Body of pancreas (tissue), 4 donors: ENCODE measurements at regions not wholly inside any gene's neighbourhood (a gene's known extent, or its start where the extent isn't known, plus 50 kb on each side); places are given as distances from the start of the nearest gene placed in this dataset.

Experiments
- ATAC-seq: fragments of 150-250 bp; one replicate; pipeline ENCODE4 v1.9.1; 2016
- DNase-seq, 4 donors: peaks; one replicate each; pipeline ENCODE4 v3.0.0-alpha.2; 2019
- H3K27ac ChIP-seq, 4 donors: fragments of 200-600 bp; sonication (generic); 1 replicate in 3 of 4; 2 replicates in 1 of 4; pipeline versions ENCODE4 v1.5.1 to v1.6.1; 2016 to 2019; ENCODE audit warnings: mild to moderate bottlenecking in 1 of 4, mixed read lengths in 1 of 4, moderate library complexity in 1 of 4
- H3K27me3 ChIP-seq, 2 donors: fragments of 200-600 bp; sonication (generic); one replicate each; pipeline ENCODE4 v1.6.0; 2016; ENCODE audit warnings: mild to moderate bottlenecking in 1 of 2
- H3K36me3 ChIP-seq, 2 donors: fragments of 200-600 bp; sonication (generic); replicated peaks in 1 of 2; 2 replicates each; pipeline ENCODE4 v1.5.1; 2016; ENCODE audit warnings: low read depth in 2 of 2; ENCODE audit not compliant: insufficient read depth in 1 of 2
- H3K4me1 ChIP-seq: fragments of 200-600 bp; sonication (generic); one replicate; pipeline ENCODE4 v1.6.0; 2016
- H3K4me3 ChIP-seq, 2 donors: fragments of 200-600 bp; sonication (generic); 1 replicate in 1 of 2; 2 replicates in 1 of 2; pipeline ENCODE4 v1.5.1; 2016 to 2019
- H3K9me3 ChIP-seq, 3 donors: fragments of 200-600 bp; sonication (generic); 1 replicate in 2 of 3; 2 replicates in 1 of 3; pipeline ENCODE4 v1.5.1; 2016
- CTCF ChIP-seq, 7 experiments: fragments of 450-650 bp in 4 of 7; fragments of 200-600 bp in 3 of 7; sonication (generic) in 3 of 7; IDR thresholded peaks; one replicate each; pipeline ENCODE4 v1.5.1; 2016 to 2019; ENCODE audit warnings: antibody characterized with exemption in 7 of 7
- POLR2A ChIP-seq, 3 donors: fragments of 450-650 bp; IDR thresholded peaks; one replicate each; pipeline ENCODE4 v1.6.1; 2016; ENCODE audit warnings: antibody characterized with exemption in 3 of 3, mild to moderate bottlenecking in 2 of 3
- WGBS, 2 donors: methylation state at CpG; one replicate each; pipeline ENCODE4 v1.1.5; 2017; 5-methylcytosine and 5-hydroxymethylcytosine counted together
- intact Hi-C: fragments of 100-400 bp; cut with DNase I; formaldehyde crosslinking; loops from one replicate; pipeline ENCODE4 v1.15.1; 2023

DNA sequence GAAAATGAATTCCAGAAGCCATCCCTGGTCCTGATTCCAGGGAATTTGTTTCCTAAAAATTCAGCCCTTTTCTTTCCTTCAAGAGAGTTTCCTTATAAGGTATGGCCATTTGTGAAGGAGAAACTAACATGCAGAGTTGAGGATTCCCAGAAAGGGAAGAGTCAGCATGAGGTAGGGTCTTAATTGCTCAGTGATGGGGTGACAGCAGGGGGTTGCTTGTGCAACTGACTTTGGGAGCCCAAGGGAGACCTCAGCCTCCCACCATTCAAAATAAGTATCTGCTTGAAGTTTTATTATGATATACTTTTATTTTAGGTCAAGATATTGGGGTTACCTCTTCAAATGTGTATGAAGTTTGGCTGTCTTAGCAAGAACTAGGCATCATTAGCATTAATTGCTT, 74.9 kb upstream of the CELF4 start:
- no peaks in the 10 kb centered on the region for H3K9me3 ChIP-seq
- no peak for ATAC-seq
- no peak for TF ChIP-seq CTCF (IDR thresholded peaks at IDR 0.05)
- TF ChIP-seq POLR2A (IDR thresholded peaks at IDR 0.05) = no peak
- no peaks in the 10 kb centered on the region for H3K4me1 ChIP-seq
- H3K27me3 ChIP-seq = no peaks in the 10 kb centered on the region
- intact Hi-C loops = no loop called here
- DNase-seq = no peak
- no peak overlapping the region for H3K4me3 ChIP-seq
- H3K36me3 ChIP-seq = no peaks in the 10 kb centered on the region
- H3K27ac ChIP-seq = no peak overlapping the region

DNA sequence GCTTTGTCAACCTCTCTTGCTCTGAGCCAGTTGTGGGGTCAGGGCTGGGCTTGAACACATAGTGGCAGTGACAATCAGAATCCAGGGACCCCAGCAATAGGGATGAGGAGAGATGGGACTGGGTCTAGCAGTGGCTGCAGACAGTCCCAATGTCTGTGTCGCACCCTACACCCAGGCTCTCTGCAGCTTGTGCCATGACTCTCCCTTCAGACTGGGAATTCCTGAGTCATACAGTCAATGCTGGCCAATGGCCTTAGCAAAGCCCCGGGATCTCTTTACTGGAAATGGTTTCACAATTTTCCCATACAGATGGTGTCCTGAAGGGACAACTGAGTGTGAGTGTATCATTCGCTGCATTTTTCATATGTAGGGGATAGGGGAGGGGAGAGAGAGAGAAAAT, 74.2 kb upstream of the CELF4 start:
- intact Hi-C loops = no loop called here
- no peaks in the 10 kb centered on the region for H3K9me3 ChIP-seq
- ATAC-seq (no peak), DNase-seq (no peak)
- no peaks in the 10 kb centered on the region for H3K27me3 ChIP-seq
- TF ChIP-seq POLR2A (IDR thresholded peaks at IDR 0.05) (no peak), CTCF (IDR thresholded peaks at IDR 0.05) (no peak)
- no peaks in the 10 kb centered on the region for H3K36me3 ChIP-seq
- no peaks in the 10 kb centered on the region for H3K4me1 ChIP-seq
- no peak overlapping the region for H3K27ac ChIP-seq
- WGBS, 2 donors = 77 to 82% methylated on average over 3 of the region's 3 CpGs
- H3K4me3 ChIP-seq = no peak overlapping the region

DNA sequence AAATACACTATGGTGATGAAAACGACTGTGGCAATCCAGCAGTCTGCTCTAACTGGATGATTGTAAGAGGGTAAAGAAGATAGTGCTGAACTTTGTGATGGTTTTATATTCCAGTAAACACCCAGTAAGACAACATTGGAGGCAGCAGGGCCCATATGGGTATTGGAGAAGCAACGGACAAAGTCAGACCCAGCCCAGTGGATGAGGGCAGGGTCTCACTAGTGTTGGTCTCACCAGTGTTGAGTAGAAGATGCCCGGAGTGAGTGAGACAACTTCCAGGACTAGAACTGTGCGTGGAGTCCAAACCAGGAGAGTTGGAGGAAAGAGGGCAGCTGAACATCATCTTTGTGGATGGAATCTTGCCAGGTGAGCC, 71.9 kb upstream of the CELF4 start:
- Histone ChIP-seq H3K4me1 (no peaks in the 10 kb centered on the region), H3K27ac (no peak overlapping the region), H3K4me3 (no peak overlapping the region), H3K36me3 (no peaks in the 10 kb centered on the region), H3K9me3 (no peaks in the 10 kb centered on the region), H3K27me3 (no peaks in the 10 kb centered on the region)
- ATAC-seq (no peak), DNase-seq (no peak)
- TF ChIP-seq POLR2A (IDR thresholded peaks at IDR 0.05) (no peak), CTCF (IDR thresholded peaks at IDR 0.05) (no peak)
- intact Hi-C loops = no loop called here
- WGBS, 2 donors = 52 to 56% methylated on average over 4 of the region's 4 CpGs

GRCh38 chr18:37636831-37637477, 71.4 kb upstream of the CELF4 start:
- TF ChIP-seq CTCF (IDR thresholded peaks at IDR 0.05) = no peak
- 69 to 79% methylated on average over 7 to 8 of the region's 8 CpGs for WGBS, 2 donors
- no peaks in the 10 kb centered on the region for H3K36me3 ChIP-seq
- no peaks in the 10 kb centered on the region for H3K9me3 ChIP-seq
- H3K4me3 ChIP-seq = no peak overlapping the region
- ATAC-seq (no peak), DNase-seq (no peak)
- H3K27ac ChIP-seq = no peak overlapping the region
- no peaks in the 10 kb centered on the region for H3K4me1 ChIP-seq
- intact Hi-C loops = no loop called here
- no peaks in the 10 kb centered on the region for H3K27me3 ChIP-seq

DNA sequence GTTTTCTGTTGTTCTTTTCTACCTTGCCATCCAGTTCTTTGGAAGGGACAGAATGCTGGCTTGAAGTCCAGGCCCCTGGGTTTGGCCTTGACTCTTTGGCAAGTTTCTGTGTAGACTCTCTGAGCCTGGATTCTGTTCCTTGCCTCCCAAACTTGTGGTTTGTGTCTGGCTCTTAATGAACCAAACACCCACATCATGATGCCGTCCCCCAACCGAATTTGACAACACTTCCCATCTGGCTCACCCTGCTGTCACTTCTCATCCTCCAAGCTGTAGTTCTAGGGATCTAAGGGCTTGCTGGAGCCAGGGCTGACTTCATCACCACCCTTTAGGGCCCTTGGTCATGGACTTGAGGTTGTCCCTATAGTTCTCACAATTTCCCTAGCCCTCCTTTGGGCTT, 68.9 kb upstream of the CELF4 start:
- no peak for ATAC-seq

More for the DNA sequence above, 68.9 kb upstream of the CELF4 start:
- TF ChIP-seq CTCF (IDR thresholded peaks at IDR 0.05) (no peak), POLR2A (IDR thresholded peaks at IDR 0.05) (no peak)
- no peaks in the 10 kb centered on the region for H3K27me3 ChIP-seq
- WGBS, 2 donors = 78 to 82% methylated on average over 2 of the region's 2 CpGs
- H3K9me3 ChIP-seq = no peaks in the 10 kb centered on the region
- H3K4me1 ChIP-seq = no peaks in the 10 kb centered on the region
- no peak for DNase-seq
- no peak overlapping the region for H3K4me3 ChIP-seq
- no peaks in the 10 kb centered on the region for H3K36me3 ChIP-seq
- H3K27ac ChIP-seq = no peak overlapping the region
- intact Hi-C loops = no loop called here
